HEK293T (cell line): ENCODE measurements at regions not wholly inside any gene's neighbourhood (a gene's known extent, or its start where the extent isn't known, plus 50 kb on each side); places are given as distances from the start of the nearest gene placed in this dataset.

Experiments used
- CTCF ChIA-PET: fragments of 350-600 bp; formaldehyde crosslinking; extraction: SDS; loops from one replicate; lab custom pipeline; 2021; ENCODE audit warnings: antibody characterized with exemption, inconsistent platforms; lab: Yijun Ruan, JAX
- POLR2A ChIA-PET: fragments of 350-600 bp; formaldehyde crosslinking; extraction: SDS; loops from one replicate; lab custom pipeline; 2020; ENCODE audit warnings: antibody characterized with exemption, inconsistent platforms; lab: Yijun Ruan, JAX
- DNase-seq: peaks from one replicate; pipeline ENCODE4 v3.0.0; 2012; ENCODE audit warnings: mixed read lengths; ENCODE audit errors: extremely low spot score
- ARNT ChIP-seq: fragments of 450-650 bp; IDR thresholded peaks from 2 replicates; pipeline ENCODE4 v1.6.1; 2017; ENCODE audit warnings: mild to moderate bottlenecking
- BHLHE40 ChIP-seq: fragments of 450-650 bp; IDR thresholded peaks from 2 replicates; pipeline ENCODE4 v1.6.1; 2016; ENCODE audit warnings: mild to moderate bottlenecking, moderate library complexity, borderline replicate concordance
- CTBP1 ChIP-seq: fragments of 450-650 bp; IDR thresholded peaks from 2 replicates; pipeline ENCODE4 v1.6.1; 2016; ENCODE audit warnings: borderline replicate concordance
- ELF4 ChIP-seq: fragments of 450-650 bp; IDR thresholded peaks from 2 replicates; pipeline ENCODE4 v1.6.1; 2017; ENCODE audit warnings: antibody characterized with exemption
- FOXA1 ChIP-seq: fragments of 450-650 bp; IDR thresholded peaks from 2 replicates; pipeline ENCODE4 v1.6.1; 2016; ENCODE audit warnings: mild to moderate bottlenecking
- FOXK2 ChIP-seq: fragments of 450-650 bp; IDR thresholded peaks from 2 replicates; pipeline ENCODE4 v1.6.1; 2016; ENCODE audit warnings: mild to moderate bottlenecking
- FOXM1 ChIP-seq: fragments of 450-650 bp; IDR thresholded peaks from 2 replicates; pipeline ENCODE4 v1.6.1; 2017; ENCODE audit warnings: mild to moderate bottlenecking, borderline replicate concordance
- HDGF ChIP-seq: fragments of 450-650 bp; IDR thresholded peaks from 2 replicates; pipeline ENCODE4 v1.6.1; 2017; ENCODE audit warnings: antibody characterized with exemption, borderline replicate concordance
- L3MBTL2 ChIP-seq: fragments of 450-650 bp; conservative IDR thresholded peaks from 2 replicates; pipeline ENCODE4 v1.6.1; 2016; ENCODE audit warnings: mild to moderate bottlenecking
- LEF1 ChIP-seq: fragments of 450-650 bp; IDR thresholded peaks from 2 replicates; pipeline ENCODE4 v1.6.1; 2017; ENCODE audit warnings: mild to moderate bottlenecking, borderline replicate concordance
- NFRKB ChIP-seq: fragments of 450-650 bp; IDR thresholded peaks from 2 replicates; pipeline ENCODE4 v1.6.1; 2016; ENCODE audit warnings: mild to moderate bottlenecking, moderate library complexity
- SP1 ChIP-seq: fragments of 450-650 bp; IDR thresholded peaks from 2 replicates; pipeline ENCODE4 v1.6.1; 2017
- SUZ12 ChIP-seq: fragments of 450-650 bp; IDR thresholded peaks from 2 replicates; pipeline ENCODE4 v1.6.1; 2016; ENCODE audit warnings: mild to moderate bottlenecking
- TARDBP ChIP-seq: fragments of 450-650 bp; IDR thresholded peaks from 2 replicates; pipeline ENCODE4 v1.6.1; 2016
- ZNF384 ChIP-seq: fragments of 450-650 bp; IDR thresholded peaks from 2 replicates; pipeline ENCODE4 v1.6.1; 2016
- TF ChIP-seq, protein P1 (sequence below): fragments of 450-650 bp; IDR thresholded peaks from 2 replicates; pipeline ENCODE4 v1.6.1; 2016

- TF ChIP-seq TARDBP (no peak), FOXA1 (no peak), FOXK2 (no peak), ARNT (no peak), ELF4 (no peak), HDGF (no peak), FOXM1 (no peak), LEF1 (no peak), CTBP1 (no peak), SUZ12 (no peak), BHLHE40 (no peak), L3MBTL2 (no peak), NFRKB (no peak), SP1 (no peak)
- TF ChIP-seq, protein P1, sequence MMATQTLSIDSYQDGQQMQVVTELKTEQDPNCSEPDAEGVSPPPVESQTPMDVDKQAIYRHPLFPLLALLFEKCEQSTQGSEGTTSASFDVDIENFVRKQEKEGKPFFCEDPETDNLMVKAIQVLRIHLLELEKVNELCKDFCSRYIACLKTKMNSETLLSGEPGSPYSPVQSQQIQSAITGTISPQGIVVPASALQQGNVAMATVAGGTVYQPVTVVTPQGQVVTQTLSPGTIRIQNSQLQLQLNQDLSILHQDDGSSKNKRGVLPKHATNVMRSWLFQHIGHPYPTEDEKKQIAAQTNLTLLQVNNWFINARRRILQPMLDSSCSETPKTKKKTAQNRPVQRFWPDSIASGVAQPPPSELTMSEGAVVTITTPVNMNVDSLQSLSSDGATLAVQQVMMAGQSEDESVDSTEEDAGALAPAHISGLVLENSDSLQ, result no peak
- DNase-seq, result no peak
- ChIA-PET POLR2A (no interaction called here), CTCF (no interaction called here)
These were observed 80.6 kb upstream of the CCL2 start for GRCh38 chr17:34174496-34174895.

- CTCF ChIA-PET, result no interaction called here
- DNase-seq, result no peak
- POLR2A ChIA-PET, result no interaction called here
- TF ChIP-seq HDGF (no peak), BHLHE40 (no peak), SUZ12 (no peak), CTBP1 (no peak), NFRKB (no peak)
- TF ChIP-seq, protein P1, result no peak
These were observed 78.6 kb upstream of the CCL2 start for GRCh38 chr17:34176440-34176839.

GRCh38 chr17:34177642-34178041 is 77.4 kb upstream of the CCL2 start:
- TF ChIP-seq HDGF (no peak), SP1 (no peak), FOXM1 (no peak), CTBP1 (no peak), SUZ12 (no peak), FOXK2 (no peak), BHLHE40 (no peak), L3MBTL2 (no peak), ZNF384 (no peak), LEF1 (no peak), ARNT (no peak), FOXA1 (no peak), NFRKB (no peak), ELF4 (no peak), TARDBP (no peak)
- TF ChIP-seq, protein P1, result no peak
- ChIA-PET POLR2A (no interaction called here), CTCF (no interaction called here)
- no peak for DNase-seq

DNA sequence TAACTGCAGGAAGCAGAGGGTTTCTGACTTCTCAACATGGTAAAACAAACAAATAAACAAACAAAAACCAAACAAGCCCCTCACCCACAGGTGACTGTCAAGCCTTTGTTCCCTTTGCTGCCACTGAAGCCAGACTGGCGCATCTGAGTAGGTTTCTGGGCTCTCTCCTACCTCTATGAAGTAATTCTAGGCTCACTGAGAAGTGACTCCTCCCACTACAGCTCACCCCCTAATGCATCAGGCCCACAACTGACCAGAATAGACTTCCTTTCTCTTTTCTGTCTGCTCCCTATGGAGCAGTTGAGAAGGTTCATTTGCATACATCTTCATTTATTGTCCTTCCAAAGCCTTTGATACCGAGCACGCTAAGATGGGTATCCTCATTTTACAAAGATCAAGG is 77.0 kb upstream of the CCL2 start:
- DNase-seq, result no peak
- CTCF ChIA-PET, result no interaction called here
- POLR2A ChIA-PET, result no interaction called here
- TF ChIP-seq LEF1, result no peak

DNA sequence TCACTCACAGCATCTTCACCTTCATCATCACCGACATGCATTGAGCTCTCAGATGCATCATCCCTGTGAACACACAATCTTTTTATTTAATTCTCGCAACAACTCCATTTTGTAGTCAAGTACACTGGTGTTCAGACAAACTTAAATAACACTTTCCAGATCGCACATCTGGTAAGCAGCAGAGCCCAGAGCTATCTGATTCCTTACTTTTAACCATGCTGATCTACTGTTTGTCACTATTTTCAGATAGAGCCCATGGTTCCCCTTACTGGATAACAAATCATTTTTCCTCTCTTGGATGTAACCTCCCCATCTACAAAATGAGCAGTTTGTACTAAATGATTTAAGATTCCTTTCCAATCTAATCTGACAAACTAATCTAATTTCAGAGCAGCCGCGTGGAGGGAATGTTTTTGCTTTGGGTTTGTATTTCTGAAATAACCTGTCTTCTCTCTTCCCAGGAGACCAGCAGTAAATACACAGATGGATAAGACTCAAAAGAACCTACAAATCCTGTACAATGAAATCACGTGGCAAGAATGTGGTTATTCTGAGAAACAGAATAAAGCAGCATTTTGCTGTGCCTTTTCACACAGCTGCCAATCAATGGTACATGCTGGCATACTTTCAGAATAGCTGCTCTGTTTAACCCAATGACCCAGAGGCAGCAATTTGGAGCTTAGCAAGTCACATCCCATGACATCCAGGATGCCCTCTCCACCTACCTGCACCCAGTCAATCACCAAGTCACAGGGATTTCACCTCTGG is 72.9 kb upstream of the CCL2 start:
- ChIA-PET POLR2A (no interaction called here), CTCF (interaction anchor here (0.7 kb wide), 1 partner anchor 11 kb away, joined by 6 read pairs; no protein-coding TSS in a partner anchor)
- TF ChIP-seq SP1, result no peak
- no peak for TF ChIP-seq ZNF384
- no peak for TF ChIP-seq FOXK2
- TF ChIP-seq CTBP1, result no peak
- TF ChIP-seq ARNT, result no peak
- TF ChIP-seq LEF1, result no peak
- no peak for TF ChIP-seq HDGF
- no peak for TF ChIP-seq TARDBP
- no peak for DNase-seq

- TF ChIP-seq ZNF384 (no peak), NFRKB (no peak), FOXA1 (no peak)
- DNase-seq, result no peak
- ChIA-PET POLR2A (no interaction called here), CTCF (interaction anchor here (0.7 to 2.7 kb wide), 2 partner anchors 92 to 166 kb away, joined by 3 to 17 read pairs; no protein-coding TSS in a partner anchor)
These were observed 59.1 kb upstream of the CCL2 start for GRCh38 chr17:34195987-34196386.
